Endothelial cell of umbilical vein (primary cell): ENCODE measurements at regions not wholly inside any gene's neighbourhood (a gene's known extent, or its start where the extent isn't known, plus 50 kb on each side); places are given as distances from the start of the nearest gene placed in this dataset.

ENCODE experiments used
- BruUV-seq: library from RNA; stranded (reverse); fragments of 400-500 nt; replicated peaks from 2 replicates; lab custom pipeline; 2021; lab: Mats Ljungman, UMichigan
- CTCF ChIA-PET: fragments of 300-600, 350-600 bp; sonication (Branson Sonifier 250); formaldehyde crosslinking; loops from one replicate; lab custom pipeline; 2021; ENCODE audit warnings: antibody characterized with exemption, inconsistent platforms; lab: Charles Lee
- POLR2A ChIA-PET: fragments of 300-600, 350-600 bp; sonication (Branson Sonifier 250); formaldehyde crosslinking; loops from one replicate; lab custom pipeline; 2021; ENCODE audit warnings: antibody characterized with exemption, inconsistent platforms; lab: Charles Lee
- DNase-seq: peaks from one replicate; pipeline ENCODE4 v3.0.0-alpha.2; 2011; ENCODE audit warnings: low read depth, low spot score
- FAIRE-seq: peaks from 2 replicates; lab custom pipeline; 2011; peaks lifted over from hg19 to GRCh38; lab: Jason Lieb, UNC
- H2AFZ ChIP-seq: 2 replicates; pipeline ENCODE4 v1.6.0; 2012; ENCODE audit warnings: low read depth, low read length, control low read depth, inconsistent platforms
- H3K27ac ChIP-seq: 2 replicates; pipeline ENCODE4 v1.5.1; 2011; ENCODE audit warnings: low read depth, mild to moderate bottlenecking, control low read depth, low read length, moderate library complexity; ENCODE audit not compliant: insufficient read depth
- H3K27me3 ChIP-seq, 2 experiments: 2 replicates each; pipeline versions ENCODE4 v1.6.0 to v1.6.1; 2011; ENCODE audit warnings: low read length in 2 of 2, mixed read lengths in 1 of 2; ENCODE audit not compliant: control insufficient read depth in 2 of 2, insufficient read depth in 2 of 2
- H3K36me3 ChIP-seq, 2 experiments: 2 replicates in 1 of 2; 3 replicates in 1 of 2; pipeline ENCODE4 v1.5.1; 2011; ENCODE audit warnings: low read length in 2 of 2, mild to moderate bottlenecking in 1 of 2, moderate library complexity in 1 of 2; ENCODE audit not compliant: control insufficient read depth in 2 of 2, insufficient read depth in 2 of 2; ENCODE audit errors: extremely low read depth in 1 of 2
- H3K4me1 ChIP-seq: 3 replicates; pipeline ENCODE4 v1.5.1; 2011; ENCODE audit warnings: mild to moderate bottlenecking, low read length; ENCODE audit not compliant: control insufficient read depth, insufficient read depth; ENCODE audit errors: extremely low read depth
- H3K4me2 ChIP-seq: 2 replicates; pipeline ENCODE4 v1.6.1; 2011; ENCODE audit warnings: low read length, control low read depth, mixed read lengths; ENCODE audit not compliant: insufficient read depth
- H3K4me3 ChIP-seq, 3 experiments: fragments of 200-600 bp in 1 of 3; sonication (generic), shearing (Covaris generic) in 1 of 3; replicated peaks in 1 of 3; 2 replicates each; pipeline ENCODE4 v1.5.1; 2011 to 2016; ENCODE audit warnings: control low read depth in 3 of 3, low read length in 3 of 3, mild to moderate bottlenecking in 2 of 3, inconsistent platforms in 1 of 3, low read depth in 1 of 3, moderate library complexity in 1 of 3; ENCODE audit not compliant: insufficient read depth in 1 of 3
- H3K79me2 ChIP-seq: 2 replicates; pipeline ENCODE4 v1.6.0; 2012; ENCODE audit warnings: low read length, inconsistent platforms; ENCODE audit not compliant: control insufficient read depth, insufficient read depth
- H3K9ac ChIP-seq: replicated peaks from 2 replicates; pipeline ENCODE3; 2011; ENCODE audit warnings: low read length, control low read depth; ENCODE audit not compliant: insufficient read depth; ENCODE audit errors: extremely low read depth
- H3K9me1 ChIP-seq: replicated peaks from 3 replicates; pipeline ENCODE4 v1.6.0; 2011; ENCODE audit warnings: mild to moderate bottlenecking, low read length; ENCODE audit not compliant: control insufficient read depth, insufficient read depth; ENCODE audit errors: extremely low read depth
- H3K9me3 ChIP-seq: replicated peaks from 2 replicates; pipeline ENCODE4 v1.5.1; 2012; ENCODE audit warnings: low read length, inconsistent platforms; ENCODE audit not compliant: control insufficient read depth, insufficient read depth
- H4K20me1 ChIP-seq: replicated peaks from 2 replicates; pipeline ENCODE3; 2011; ENCODE audit warnings: mild to moderate bottlenecking, low read length; ENCODE audit not compliant: control insufficient read depth, insufficient read depth; ENCODE audit errors: extremely low read depth
- EZH2 ChIP-seq: IDR thresholded peaks from 2 replicates; pipeline ENCODE4 v1.6.1; 2012; ENCODE audit warnings: borderline replicate concordance, low read depth, mild to moderate bottlenecking, moderate library complexity, low read length, inconsistent platforms; ENCODE audit not compliant: severe bottlenecking
- GATA2 ChIP-seq: IDR thresholded peaks from 2 replicates; pipeline ENCODE4 v1.7.0; 2011; ENCODE audit warnings: low read depth, mild to moderate bottlenecking, moderate library complexity, mixed read lengths, low read length; ENCODE audit not compliant: insufficient read length, insufficient read depth
- MYC ChIP-seq: IDR thresholded peaks from one replicate; pipeline ENCODE4 v1.6.1; 2011; ENCODE audit warnings: mild to moderate bottlenecking, low read depth, low read length
- dilution Hi-C: fragments of 300-500 bp; cut with MboI; formaldehyde crosslinking; loops from one replicate; pipeline ENCODE4 v1.15.0; 2019; ENCODE audit warnings: low sequenced_read_pairs; ENCODE audit not compliant: extremely low pct_ligation_motif_present
- intact Hi-C: fragments of 100-400 bp; cut with micrococcal nuclease; formaldehyde crosslinking; loops from one replicate; pipeline ENCODE4 v1.10.0; 2022

DNA sequence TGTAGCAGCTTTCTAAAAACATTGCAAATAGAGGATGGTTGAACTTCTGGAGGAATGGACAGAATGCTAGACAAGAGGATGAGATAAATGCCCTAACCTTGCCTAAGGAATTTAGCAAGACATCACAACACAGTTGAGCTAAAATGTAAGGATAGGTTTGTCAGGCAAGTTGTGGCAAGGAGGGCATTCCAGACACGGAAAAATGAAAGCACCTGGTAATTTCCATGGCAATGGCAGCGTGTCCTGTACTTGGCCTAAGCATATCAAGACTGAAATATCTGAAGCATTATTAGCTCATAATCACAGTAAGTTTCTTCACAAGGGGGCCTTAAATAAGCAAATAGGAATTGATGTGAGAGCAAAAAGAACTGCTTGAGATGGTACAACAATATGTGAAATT is 105.1 kb upstream of the USP25 start:
- Histone ChIP-seq H3K27me3 (no peaks in the 10 kb centered on the region), H3K27ac (no peak overlapping the region), H3K4me2 (no peak overlapping the region), H4K20me1 (no peaks in the 10 kb centered on the region), H2AFZ (no peak overlapping the region), H3K4me1 (no peaks in the 10 kb centered on the region), H3K9me3 (no peaks in the 10 kb centered on the region), H3K36me3 (no peaks in the 10 kb centered on the region), H3K9me1 (peaks cover 2% of the 10 kb centered on the region), H3K4me3 (no peak overlapping the region), H3K79me2 (no peaks in the 10 kb centered on the region), H3K9ac (no peak overlapping the region)
- no peak for TF ChIP-seq GATA2
- TF ChIP-seq MYC, result no peak
- intact Hi-C loops (no loop called here), dilution Hi-C loops (no loop called here)
- no TSS peak for BruUV-seq
- FAIRE-seq (no peak), DNase-seq (no peak)
- CTCF ChIA-PET, result no interaction called here
- POLR2A ChIA-PET, result no interaction called here

DNA sequence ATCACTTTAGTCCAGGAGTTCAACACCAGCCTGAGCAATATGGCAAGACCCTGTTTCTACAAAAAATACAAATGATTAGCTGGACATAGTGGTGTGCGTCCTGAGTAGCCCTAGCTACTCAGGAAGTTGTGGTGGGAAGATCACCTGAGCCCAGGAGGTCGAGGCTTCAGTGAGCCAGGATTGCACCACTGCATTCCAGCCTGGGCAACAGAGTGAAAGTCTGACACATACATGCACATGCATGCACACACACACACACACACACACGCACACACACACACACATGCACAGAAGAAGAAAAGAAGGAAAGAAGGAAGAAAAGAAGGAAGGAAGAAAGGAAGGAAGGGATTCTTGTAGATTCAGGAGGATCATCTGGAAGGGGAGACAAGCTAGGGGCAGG is 104.4 kb upstream of the USP25 start:
- H3K9ac ChIP-seq, result no peak overlapping the region
- dilution Hi-C loops (no loop called here), intact Hi-C loops (no loop called here)
- no peaks in the 10 kb centered on the region for H3K36me3 ChIP-seq
- H3K4me2 ChIP-seq, result no peak overlapping the region
- DNase-seq, result no peak
- POLR2A ChIA-PET, result no interaction called here
- no peak for FAIRE-seq
- TF ChIP-seq EZH2, result no peak
- no peak overlapping the region for H2AFZ ChIP-seq
- CTCF ChIA-PET, result interaction anchor here (0.8 kb wide), 1 partner anchor 34 kb away, joined by 3 read pairs; no protein-coding TSS in a partner anchor
- no peaks in the 10 kb centered on the region for H3K4me1 ChIP-seq
- no peaks in the 10 kb centered on the region for H3K9me3 ChIP-seq
- H3K4me3 ChIP-seq, result no peak overlapping the region
- no TSS peak for BruUV-seq
- no peaks in the 10 kb centered on the region for H3K79me2 ChIP-seq
- peaks cover 2% of the 10 kb centered on the region for H3K9me1 ChIP-seq
- H4K20me1 ChIP-seq, result no peaks in the 10 kb centered on the region
- no peak overlapping the region for H3K27ac ChIP-seq
- no peaks in the 10 kb centered on the region for H3K27me3 ChIP-seq
